SK-N-SH (cell line): ENCODE measurements at regions not wholly inside any gene's neighbourhood (a gene's known extent, or its start where the extent isn't known, plus 50 kb on each side); places are given as distances from the start of the nearest gene placed in this dataset.

Experiments
- CTCF ChIA-PET: fragments of 300-600, 350-600 bp; formaldehyde crosslinking; extraction: SDS; loops from one replicate; lab custom pipeline; 2021; lab: Yijun Ruan, JAX
- POLR2A ChIA-PET: fragments of 350-600 bp; sonication (Branson Sonifier 250); formaldehyde crosslinking; extraction: SDS; loops from one replicate; lab custom pipeline; 2020; ENCODE audit warnings: antibody characterized with exemption, inconsistent platforms; lab: Yijun Ruan, JAX
- DNase-seq: peaks from one replicate; pipeline ENCODE4 v3.0.0; 2012
- H2AFZ ChIP-seq: fragments of 200-600 bp; sonication (generic); 2 replicates; pipeline ENCODE4 v1.8.1; 2016; ENCODE audit warnings: antibody characterized with exemption, mild to moderate bottlenecking, low read depth
- H3F3A ChIP-seq: fragments of 200-600 bp; sonication (generic); replicated peaks from 2 replicates; pipeline ENCODE3; 2016; ENCODE audit warnings: antibody characterized with exemption, mild to moderate bottlenecking; ENCODE audit not compliant: insufficient read depth
- H3K27ac ChIP-seq, 2 experiments: fragments of 200-500 bp in 1 of 2; fragments of 200-600 bp in 1 of 2; sonication (Bioruptor generic) in 1 of 2; sonication (generic), shearing (Covaris generic) in 1 of 2; 2 replicates each; pipeline versions ENCODE4 v1.5.1 to v1.6.1; 2014 to 2016; ENCODE audit warnings: low read depth in 2 of 2, inconsistent platforms in 1 of 2, low read length in 1 of 2, mild to moderate bottlenecking in 1 of 2, mixed read lengths in 1 of 2
- H3K27me3 ChIP-seq: fragments of 200-600 bp; sonication (generic), shearing (Covaris generic); 2 replicates; pipeline ENCODE4 v1.6.1; 2016; ENCODE audit warnings: mixed run types; ENCODE audit not compliant: insufficient read depth
- H3K36me3 ChIP-seq, 2 experiments: fragments of 200-500 bp in 1 of 2; fragments of 200-600 bp in 1 of 2; sonication (Bioruptor generic) in 1 of 2; sonication (generic) in 1 of 2; replicated peaks in 1 of 2; 2 replicates each; pipeline versions ENCODE3 to v1.5.1; 2014 to 2016; ENCODE audit warnings: low read length in 1 of 2, mild to moderate bottlenecking in 1 of 2; ENCODE audit not compliant: insufficient read depth in 2 of 2, control insufficient read depth in 1 of 2
- H3K4me1 ChIP-seq, 2 experiments: fragments of 200-500 bp in 1 of 2; fragments of 200-600 bp in 1 of 2; sonication (Bioruptor generic) in 1 of 2; sonication (generic), shearing (Covaris generic) in 1 of 2; 2 replicates each; pipeline versions ENCODE4 v1.5.1 to v1.6.1; 2014 to 2016; ENCODE audit warnings: low read depth in 1 of 2, low read length in 1 of 2, mixed run types in 1 of 2; ENCODE audit not compliant: insufficient read depth in 2 of 2, control insufficient read depth in 1 of 2
- H3K4me2 ChIP-seq: fragments of 200-600 bp; sonication (generic), shearing (Covaris generic); 2 replicates; pipeline ENCODE4 v1.6.1; 2017; ENCODE audit warnings: mixed run types
- H3K4me3 ChIP-seq, 2 experiments: fragments of 200-500 bp in 1 of 2; fragments of 200-600 bp in 1 of 2; sonication (Bioruptor generic) in 1 of 2; sonication (generic), shearing (Covaris generic) in 1 of 2; 2 replicates each; pipeline versions ENCODE4 v1.5.1 to v1.8.1; 2014 to 2016; ENCODE audit warnings: low read depth in 2 of 2, inconsistent platforms in 1 of 2, low read length in 1 of 2, mild to moderate bottlenecking in 1 of 2, mixed read lengths in 1 of 2, moderate library complexity in 1 of 2
- H3K79me2 ChIP-seq: fragments of 200-600 bp; sonication (generic); 2 replicates; pipeline ENCODE4 v1.8.1; 2017; ENCODE audit warnings: mild to moderate bottlenecking; ENCODE audit not compliant: insufficient read depth
- H3K9ac ChIP-seq: fragments of 200-600 bp; sonication (generic); 2 replicates; pipeline ENCODE4 v1.6.1; 2017; ENCODE audit warnings: mixed run types
- H3K9me2 ChIP-seq: fragments of 200-600 bp; sonication (generic); 2 replicates; pipeline ENCODE4 v1.6.1; 2017; ENCODE audit warnings: mixed run types
- H3K9me3 ChIP-seq: fragments of 200-600 bp; sonication (generic); 2 replicates; pipeline ENCODE4 v1.6.1; 2017; ENCODE audit warnings: mixed run types, mild to moderate bottlenecking, moderate library complexity
- H4K20me1 ChIP-seq: fragments of 200-600 bp; sonication (generic); 2 replicates; pipeline ENCODE4 v1.6.1; 2017; ENCODE audit warnings: mild to moderate bottlenecking, mixed run types; ENCODE audit not compliant: insufficient read depth
- EP300 ChIP-seq, 2 experiments: IDR thresholded peaks; 2 replicates each; pipeline versions ENCODE4 v1.4.0 to v1.6.1; 2012; ENCODE audit warnings: borderline replicate concordance in 1 of 2, low read depth in 1 of 2, low read length in 1 of 2
- EZH2phosphoT487 ChIP-seq: fragments of 200-600 bp; sonication (generic); IDR thresholded peaks from 2 replicates; pipeline ENCODE4 v1.6.1; 2017; ENCODE audit warnings: low read depth, mixed run types, mild to moderate bottlenecking, antibody characterized with exemption, moderate library complexity, borderline replicate concordance
- JUND ChIP-seq: IDR thresholded peaks from 2 replicates; pipeline ENCODE4 v1.4.0; 2012
- NFIC ChIP-seq: IDR thresholded peaks from 2 replicates; pipeline ENCODE4 v1.4.0; 2012; ENCODE audit warnings: borderline replicate concordance
- NRF1 ChIP-seq: IDR thresholded peaks from 2 replicates; pipeline ENCODE4 v1.6.1; 2012; ENCODE audit warnings: low read depth, mild to moderate bottlenecking, low read length
- POLR2AphosphoS5 ChIP-seq: IDR thresholded peaks from 2 replicates; pipeline ENCODE4 v1.6.1; 2012; ENCODE audit warnings: low read depth, low read length
- RAD21 ChIP-seq: IDR thresholded peaks from 2 replicates; pipeline ENCODE4 v1.6.1; 2012; ENCODE audit warnings: mild to moderate bottlenecking, low read length
- RCOR1 ChIP-seq: fragments of 150-350 bp; IDR thresholded peaks from 2 replicates; pipeline ENCODE4 v1.6.1; 2017; ENCODE audit warnings: antibody characterized with exemption, low read length
- RXRA ChIP-seq: IDR thresholded peaks from 2 replicates; pipeline ENCODE4 v1.4.0; 2012; ENCODE audit warnings: low read depth, mild to moderate bottlenecking, borderline replicate concordance
- SIN3A ChIP-seq: IDR thresholded peaks from 2 replicates; pipeline ENCODE4 v1.6.1; 2012; ENCODE audit warnings: low read depth, mild to moderate bottlenecking, low read length, moderate library complexity, borderline replicate concordance
- TCF12 ChIP-seq: IDR thresholded peaks from 2 replicates; pipeline ENCODE4 v1.4.0; 2012
- WGBS: methylation state at CpG from one replicate; pipeline ENCODE4 v1.1.6; 2017; ENCODE audit warnings: low lambda C conversion rate; 5-methylcytosine and 5-hydroxymethylcytosine counted together
- TF ChIP-seq, protein P1 (sequence below): IDR thresholded peaks from 2 replicates; pipeline ENCODE4 v1.6.1; 2012; ENCODE audit warnings: mild to moderate bottlenecking, low read depth, low read length, moderate library complexity
- TF ChIP-seq, protein P2 (sequence below): fragments of 150-350 bp; IDR thresholded peaks from 2 replicates; pipeline ENCODE4 v1.6.1; 2016; ENCODE audit warnings: mild to moderate bottlenecking, low read depth, low read length
- TF ChIP-seq, protein P3 (sequence below): IDR thresholded peaks from 2 replicates; pipeline ENCODE4; 2012
- TF ChIP-seq, protein P4 (sequence below): fragments of 200-600 bp; sonication (generic); IDR thresholded peaks from 2 replicates; pipeline ENCODE4 v1.6.1; 2017; ENCODE audit warnings: antibody characterized with exemption, mild to moderate bottlenecking, moderate library complexity

DNA sequence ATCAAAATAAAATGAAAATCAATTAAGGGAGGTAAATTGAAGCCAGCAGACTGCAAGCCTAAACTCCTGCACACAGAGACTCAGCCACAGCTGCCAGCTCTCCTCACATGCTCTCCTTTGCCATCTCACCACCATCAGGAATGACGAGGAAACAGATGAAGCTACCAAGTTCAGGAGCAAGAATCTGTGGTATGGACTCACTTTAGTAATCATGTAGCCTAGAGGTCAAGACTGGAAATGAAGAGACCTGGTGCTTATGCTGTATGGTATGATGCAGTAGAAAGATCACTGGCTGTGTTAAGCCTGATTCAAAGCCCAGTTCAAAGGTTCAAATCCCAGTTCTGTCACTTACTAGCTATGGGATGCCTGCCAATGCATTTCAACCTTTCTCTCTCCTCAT is 78.9 kb upstream of the CAMK1G start:
- no peak overlapping the region for H3K27ac ChIP-seq
- 67% methylated on average over 1 of the region's 1 CpG for WGBS

More for the DNA sequence above, 78.9 kb upstream of the CAMK1G start:
- H3K79me2 ChIP-seq: no peaks in the 10 kb centered on the region
- H2AFZ ChIP-seq: no peak overlapping the region
- DNase-seq: no peak
- ChIA-PET POLR2A (no interaction called here), CTCF (interaction anchor here (0.7 to 5.7 kb wide), 3 partner anchors 9 to 65 kb away, joined by 4 to 29 read pairs (median 7); no protein-coding TSS in a partner anchor)
- no peaks in the 10 kb centered on the region for H4K20me1 ChIP-seq
- H3F3A ChIP-seq: no peaks in the 10 kb centered on the region
- H3K27me3 ChIP-seq: no peaks in the 10 kb centered on the region
- no peaks in the 10 kb centered on the region for H3K36me3 ChIP-seq
- H3K9ac ChIP-seq: no peak overlapping the region
- TF ChIP-seq, protein P1, sequence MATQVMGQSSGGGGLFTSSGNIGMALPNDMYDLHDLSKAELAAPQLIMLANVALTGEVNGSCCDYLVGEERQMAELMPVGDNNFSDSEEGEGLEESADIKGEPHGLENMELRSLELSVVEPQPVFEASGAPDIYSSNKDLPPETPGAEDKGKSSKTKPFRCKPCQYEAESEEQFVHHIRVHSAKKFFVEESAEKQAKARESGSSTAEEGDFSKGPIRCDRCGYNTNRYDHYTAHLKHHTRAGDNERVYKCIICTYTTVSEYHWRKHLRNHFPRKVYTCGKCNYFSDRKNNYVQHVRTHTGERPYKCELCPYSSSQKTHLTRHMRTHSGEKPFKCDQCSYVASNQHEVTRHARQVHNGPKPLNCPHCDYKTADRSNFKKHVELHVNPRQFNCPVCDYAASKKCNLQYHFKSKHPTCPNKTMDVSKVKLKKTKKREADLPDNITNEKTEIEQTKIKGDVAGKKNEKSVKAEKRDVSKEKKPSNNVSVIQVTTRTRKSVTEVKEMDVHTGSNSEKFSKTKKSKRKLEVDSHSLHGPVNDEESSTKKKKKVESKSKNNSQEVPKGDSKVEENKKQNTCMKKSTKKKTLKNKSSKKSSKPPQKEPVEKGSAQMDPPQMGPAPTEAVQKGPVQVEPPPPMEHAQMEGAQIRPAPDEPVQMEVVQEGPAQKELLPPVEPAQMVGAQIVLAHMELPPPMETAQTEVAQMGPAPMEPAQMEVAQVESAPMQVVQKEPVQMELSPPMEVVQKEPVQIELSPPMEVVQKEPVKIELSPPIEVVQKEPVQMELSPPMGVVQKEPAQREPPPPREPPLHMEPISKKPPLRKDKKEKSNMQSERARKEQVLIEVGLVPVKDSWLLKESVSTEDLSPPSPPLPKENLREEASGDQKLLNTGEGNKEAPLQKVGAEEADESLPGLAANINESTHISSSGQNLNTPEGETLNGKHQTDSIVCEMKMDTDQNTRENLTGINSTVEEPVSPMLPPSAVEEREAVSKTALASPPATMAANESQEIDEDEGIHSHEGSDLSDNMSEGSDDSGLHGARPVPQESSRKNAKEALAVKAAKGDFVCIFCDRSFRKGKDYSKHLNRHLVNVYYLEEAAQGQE: no peak
- TF ChIP-seq JUND (no peak), RAD21 (no peak), EP300 (IDR thresholded peaks at IDR 0.05; ENCODE audit: borderline replicate concordance in 1 of 2, low read depth in 1 of 2, low read length in 1 of 2) (no peak), NRF1 (no peak), EZH2phosphoT487 (no peak), SIN3A (no peak), RXRA (no peak), POLR2AphosphoS5 (no peak), RCOR1 (no peak), NFIC (no peak), TCF12 (no peak)
- TF ChIP-seq, protein P2, sequence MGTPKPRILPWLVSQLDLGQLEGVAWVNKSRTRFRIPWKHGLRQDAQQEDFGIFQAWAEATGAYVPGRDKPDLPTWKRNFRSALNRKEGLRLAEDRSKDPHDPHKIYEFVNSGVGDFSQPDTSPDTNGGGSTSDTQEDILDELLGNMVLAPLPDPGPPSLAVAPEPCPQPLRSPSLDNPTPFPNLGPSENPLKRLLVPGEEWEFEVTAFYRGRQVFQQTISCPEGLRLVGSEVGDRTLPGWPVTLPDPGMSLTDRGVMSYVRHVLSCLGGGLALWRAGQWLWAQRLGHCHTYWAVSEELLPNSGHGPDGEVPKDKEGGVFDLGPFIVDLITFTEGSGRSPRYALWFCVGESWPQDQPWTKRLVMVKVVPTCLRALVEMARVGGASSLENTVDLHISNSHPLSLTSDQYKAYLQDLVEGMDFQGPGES: no peak
- TF ChIP-seq, protein P3, sequence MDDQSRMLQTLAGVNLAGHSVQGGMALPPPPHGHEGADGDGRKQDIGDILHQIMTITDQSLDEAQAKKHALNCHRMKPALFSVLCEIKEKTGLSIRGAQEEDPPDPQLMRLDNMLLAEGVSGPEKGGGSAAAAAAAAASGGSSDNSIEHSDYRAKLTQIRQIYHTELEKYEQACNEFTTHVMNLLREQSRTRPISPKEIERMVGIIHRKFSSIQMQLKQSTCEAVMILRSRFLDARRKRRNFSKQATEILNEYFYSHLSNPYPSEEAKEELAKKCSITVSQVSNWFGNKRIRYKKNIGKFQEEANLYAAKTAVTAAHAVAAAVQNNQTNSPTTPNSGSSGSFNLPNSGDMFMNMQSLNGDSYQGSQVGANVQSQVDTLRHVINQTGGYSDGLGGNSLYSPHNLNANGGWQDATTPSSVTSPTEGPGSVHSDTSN: no peak
- TF ChIP-seq, protein P4, sequence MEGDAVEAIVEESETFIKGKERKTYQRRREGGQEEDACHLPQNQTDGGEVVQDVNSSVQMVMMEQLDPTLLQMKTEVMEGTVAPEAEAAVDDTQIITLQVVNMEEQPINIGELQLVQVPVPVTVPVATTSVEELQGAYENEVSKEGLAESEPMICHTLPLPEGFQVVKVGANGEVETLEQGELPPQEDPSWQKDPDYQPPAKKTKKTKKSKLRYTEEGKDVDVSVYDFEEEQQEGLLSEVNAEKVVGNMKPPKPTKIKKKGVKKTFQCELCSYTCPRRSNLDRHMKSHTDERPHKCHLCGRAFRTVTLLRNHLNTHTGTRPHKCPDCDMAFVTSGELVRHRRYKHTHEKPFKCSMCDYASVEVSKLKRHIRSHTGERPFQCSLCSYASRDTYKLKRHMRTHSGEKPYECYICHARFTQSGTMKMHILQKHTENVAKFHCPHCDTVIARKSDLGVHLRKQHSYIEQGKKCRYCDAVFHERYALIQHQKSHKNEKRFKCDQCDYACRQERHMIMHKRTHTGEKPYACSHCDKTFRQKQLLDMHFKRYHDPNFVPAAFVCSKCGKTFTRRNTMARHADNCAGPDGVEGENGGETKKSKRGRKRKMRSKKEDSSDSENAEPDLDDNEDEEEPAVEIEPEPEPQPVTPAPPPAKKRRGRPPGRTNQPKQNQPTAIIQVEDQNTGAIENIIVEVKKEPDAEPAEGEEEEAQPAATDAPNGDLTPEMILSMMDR: no peak
- no peak overlapping the region for H3K4me2 ChIP-seq
- H3K4me3 ChIP-seq: no peak overlapping the region
- H3K4me1 ChIP-seq: peaks cover 0 to 7% of the 10 kb centered on the region in 2 experiments; a peak in 2 of 4 replicates
- no peaks in the 10 kb centered on the region for H3K9me2 ChIP-seq
- peaks cover 10% of the 10 kb centered on the region; the same call in 1 of the 2 replicates for H3K9me3 ChIP-seq
